B cell (primary cell): ENCODE measurements at regions not wholly inside any gene's neighbourhood (a gene's known extent, or its start where the extent isn't known, plus 50 kb on each side); places are given as distances from the start of the nearest gene placed in this dataset.

Experiments
- ATAC-seq: fragments of 200-7000 bp; cut with Tn5 transposase; one replicate; pipeline ENCODE4 v1.10.0; 2021; ENCODE audit warnings: low read depth, mild to moderate bottlenecking, moderate number of reproducible peaks, moderate library complexity
- CTCF ChIA-PET: fragments of 350-600 bp; sonication (Branson Sonifier 250); formaldehyde crosslinking; loops from one replicate; lab custom pipeline; 2021; ENCODE audit warnings: antibody characterized with exemption, inconsistent platforms; lab: Charles Lee
- POLR2A ChIA-PET: fragments of 350-600 bp; sonication (Branson Sonifier 250); formaldehyde crosslinking; loops from one replicate; lab custom pipeline; 2021; ENCODE audit warnings: antibody characterized with exemption; lab: Charles Lee
- DNase-seq: peaks from one replicate; pipeline ENCODE4 v3.0.0; 2013
- H2AFZ ChIP-seq: 2 replicates; pipeline ENCODE4 v1.6.1; 2012; ENCODE audit warnings: mild to moderate bottlenecking, low read depth, low read length; ENCODE audit not compliant: insufficient read depth, poor library complexity, severe bottlenecking
- H3K27ac ChIP-seq, 2 donors: 1 replicate in 1 of 2; 2 replicates in 1 of 2; pipeline ENCODE4 v1.5.1; 2012 to 2013; ENCODE audit warnings: low read length in 2 of 2, mild to moderate bottlenecking in 2 of 2, moderate library complexity in 1 of 2
- H3K27me3 ChIP-seq, 4 experiments: fragments of 200-600 bp in 1 of 4; sonication (generic) in 1 of 4; replicated peaks in 1 of 4; 1 replicate in 2 of 4; 2 replicates in 2 of 4; pipeline versions ENCODE4 v1.6.1 to v1.7.0; 2013 to 2016; ENCODE audit warnings: low read length in 3 of 4, mild to moderate bottlenecking in 2 of 4, mixed read lengths in 1 of 4, moderate library complexity in 1 of 4; ENCODE audit not compliant: insufficient read depth in 4 of 4, control insufficient read depth in 3 of 4; ENCODE audit errors: control extremely low read depth in 1 of 4
- H3K36me3 ChIP-seq, 2 experiments: replicated peaks in 1 of 2; 1 replicate in 1 of 2; 2 replicates in 1 of 2; pipeline versions ENCODE4 v1.6.1 to v1.7.1; 2013; ENCODE audit warnings: low read length in 1 of 2; ENCODE audit not compliant: insufficient read depth in 2 of 2, control insufficient read depth in 1 of 2; ENCODE audit errors: control extremely low read depth in 1 of 2, extremely low read depth in 1 of 2
- H3K4me1 ChIP-seq, 2 donors: fragments of 200-600 bp in 1 of 2; sonication (generic) in 1 of 2; 1 replicate in 1 of 2; 2 replicates in 1 of 2; pipeline versions ENCODE4 v1.5.1 to v1.6.1; 2013 to 2017; ENCODE audit warnings: low read length in 2 of 2; ENCODE audit not compliant: control insufficient read depth in 2 of 2, insufficient read depth in 2 of 2
- H3K4me2 ChIP-seq: replicated peaks from 2 replicates; pipeline ENCODE3; 2012; ENCODE audit warnings: mild to moderate bottlenecking, low read depth, low read length; ENCODE audit not compliant: poor library complexity, severe bottlenecking
- H3K4me3 ChIP-seq, 5 experiments: fragments of 200-600 bp in 1 of 5; sonication (generic) in 1 of 5; 1 replicate in 3 of 5; 2 replicates in 2 of 5; pipeline versions ENCODE4 v1.5.1 to v1.7.0; 2011 to 2016; ENCODE audit warnings: low read length in 4 of 5, mild to moderate bottlenecking in 4 of 5, low read depth in 2 of 5, control low read depth in 1 of 5, moderate library complexity in 1 of 5; ENCODE audit not compliant: insufficient read depth in 1 of 5; ENCODE audit errors: control extremely low read depth in 1 of 5, extremely low read depth in 1 of 5
- H3K79me2 ChIP-seq: fragments of 200-600 bp; sonication (generic); one replicate; pipeline ENCODE4 v1.6.0; 2016; ENCODE audit warnings: low read length; ENCODE audit not compliant: control insufficient read depth, insufficient read depth
- H3K9ac ChIP-seq: fragments of 200-600 bp; sonication (generic); 2 replicates; pipeline ENCODE4 v1.6.1; 2017; ENCODE audit warnings: mild to moderate bottlenecking, low read length, moderate library complexity
- H3K9me3 ChIP-seq, 3 donors: one replicate each; pipeline versions ENCODE4 v1.6.1 to v1.7.1; 2013; ENCODE audit warnings: low read length in 2 of 3; ENCODE audit not compliant: control insufficient read depth in 2 of 3, insufficient read depth in 1 of 3; ENCODE audit errors: control extremely low read depth in 1 of 3
- H4K20me1 ChIP-seq: 2 replicates; pipeline ENCODE4 v1.6.0; 2012; ENCODE audit warnings: mild to moderate bottlenecking, low read length; ENCODE audit not compliant: insufficient read depth, control insufficient read depth, poor library complexity, severe bottlenecking
- H3K27ac Mint-ChIP-seq: one replicate; pipeline ENCODE4 v1.8.0; 2021; ENCODE audit warnings: mixed read lengths
- H3K27me3 Mint-ChIP-seq: one replicate; pipeline ENCODE4 v1.8.0; 2021; ENCODE audit warnings: mixed read lengths
- H3K4me1 Mint-ChIP-seq: one replicate; pipeline ENCODE4 v1.8.0; 2021; ENCODE audit warnings: mixed read lengths
- H3K4me3 Mint-ChIP-seq: one replicate; pipeline ENCODE4 v1.8.0; 2021; ENCODE audit warnings: mixed read lengths
- H3K9me3 Mint-ChIP-seq: one replicate; pipeline ENCODE4 v1.8.0; 2022; ENCODE audit warnings: mixed read lengths; ENCODE audit not compliant: insufficient read depth
- CTCF ChIP-seq: fragments of 200-600 bp; IDR thresholded peaks from one replicate; pipeline ENCODE4 v1.8.0; 2022; ENCODE audit warnings: antibody characterized with exemption, mild to moderate bottlenecking
- EZH2 ChIP-seq: IDR thresholded peaks from 2 replicates; pipeline ENCODE4 v1.6.1; 2012; ENCODE audit warnings: borderline replicate concordance, low read depth, mild to moderate bottlenecking, moderate library complexity, low read length; ENCODE audit not compliant: insufficient read depth, poor library complexity, severe bottlenecking
- WGBS: methylation state at CpG from one replicate; pipeline ENCODE4 v1.1.5; 2013; ENCODE audit warnings: missing lambda C conversion rate; ENCODE audit not compliant: insufficient coverage; 5-methylcytosine and 5-hydroxymethylcytosine counted together
- intact Hi-C: fragments of 100-400 bp; cut with micrococcal nuclease; formaldehyde crosslinking; loops from one replicate; pipeline ENCODE4 v1.10.0; 2022

GRCh38 chr14:73785834-73786635, 65.6 kb upstream of the PTGR2 start:
- no peaks in the 10 kb centered on the region for H3K9me3 Mint-ChIP-seq
- peak; percentile 53 for ATAC-seq
- peaks cover 49% of the 10 kb centered on the region for H4K20me1 ChIP-seq
- H3K27ac Mint-ChIP-seq, result peak overlapping the region; percentile 93
- 2% methylated on average over 32 of the region's 35 CpGs for WGBS
- peak overlapping the region; percentile 37 to 90 for H3K27ac ChIP-seq
- peak overlapping the region; percentile 89 for H2AFZ ChIP-seq
- peak overlapping the region; percentile 92 for H3K4me3 Mint-ChIP-seq
- POLR2A ChIA-PET, result interaction anchor here (0.6 to 6.1 kb wide), 10 partner anchors 12 to 282 kb away, joined by 3 to 60 read pairs (median 6); partner anchors contain the start of gene PTGR2
- DNase-seq, result peak; percentile 70
- no peak for TF ChIP-seq EZH2
- TF ChIP-seq CTCF, result peak; percentile 9
- H3K36me3 ChIP-seq, result peaks cover 0 to 5% of the 10 kb centered on the region in 2 experiments
- peak overlapping the region; percentile 76 for H3K4me2 ChIP-seq
- peaks cover 59% of the 10 kb centered on the region for H3K4me1 Mint-ChIP-seq
- H3K4me3 ChIP-seq, result peak overlapping the region; percentile 72 to 89 (median 80)
- CTCF ChIA-PET, result interaction anchor here (0.8 to 6.9 kb wide), 17 partner anchors 8 to 56 kb away, joined by 3 to 113 read pairs (median 7); a partner anchor contains a TSS
- H3K4me1 ChIP-seq, result peaks cover 43 to 49% of the 10 kb centered on the region in 2 donors
- no peaks in the 10 kb centered on the region for H3K27me3 ChIP-seq
- H3K79me2 ChIP-seq, result peaks cover 96% of the 10 kb centered on the region
- H3K9ac ChIP-seq, result peak overlapping the region; percentile 89
- intact Hi-C loops, result loop anchor here (1.0 kb wide), 3 partner anchors 16 to 58 kb away; no protein-coding TSS in a partner anchor
- H3K27me3 Mint-ChIP-seq, result no peaks in the 10 kb centered on the region
- H3K9me3 ChIP-seq, result no peaks in the 10 kb centered on the region
